SW 1271 (cell line): ENCODE measurements at regions not wholly inside any gene's neighbourhood (a gene's known extent, or its start where the extent isn't known, plus 50 kb on each side); places are given as distances from the start of the nearest gene placed in this dataset.
"Not testable (repeated sequence)": the region's sequence is repeated elsewhere in the genome, so short reads cannot be mapped to it uniquely, and the experiment has no call there.

ENCODE experiments used
- DNase-seq, 2 experiments: peaks; one replicate each; lab custom pipeline; 2025; lab: John Stamatoyannopoulos, UW

GRCh38 chr7:63856466-63856865 is 142.2 kb upstream of the ZNF722 start:
- DNase-seq = not testable (repeated sequence)

- DNase-seq = no peak
Observed at GRCh38 chr7:63867127-63867526, 131.5 kb upstream of the ZNF722 start.

GRCh38 chr7:63874242-63874641 is 124.4 kb upstream of the ZNF722 start:
- not testable (repeated sequence) for DNase-seq

- DNase-seq = no peak
Observed at GRCh38 chr7:63876707-63877322, 121.8 kb upstream of the ZNF722 start.

- no peak for DNase-seq
Observed at GRCh38 chr7:63887031-63887430, 111.6 kb upstream of the ZNF722 start.

- DNase-seq = peak; percentile 3 to 69
Observed at GRCh38 chr7:63899691-63900393, 98.8 kb upstream of the ZNF722 start.

- DNase-seq = peak; percentile 83 to 95
Observed at GRCh38 chr7:63900394-63901203, 98.0 kb upstream of the ZNF722 start.

GRCh38 chr7:63901204-63901506 is 97.5 kb upstream of the ZNF722 start:
- not testable (repeated sequence) for DNase-seq

GRCh38 chr7:63918986-63919385 is 79.7 kb upstream of the ZNF722 start:
- DNase-seq = no peak

GRCh38 chr7:63925262-63925625 is 73.4 kb upstream of the ZNF722 start:
- DNase-seq = peak in 1 of 2 experiments; percentile 38

GRCh38 chr7:63925626-63926460 is 72.8 kb upstream of the ZNF722 start:
- peak; percentile 84 to 94 for DNase-seq

- DNase-seq = no peak
Observed at GRCh38 chr7:63927261-63927660, 71.4 kb upstream of the ZNF722 start.

- no peak for DNase-seq
Observed at GRCh38 chr7:63931057-63931600, 67.5 kb upstream of the ZNF722 start.

- no peak for DNase-seq
Observed at GRCh38 chr7:63931985-63932577, 66.6 kb upstream of the ZNF722 start.
